Smooth muscle cell (in vitro differentiated cells): ENCODE measurements at regions not wholly inside any gene's neighbourhood (a gene's known extent, or its start where the extent isn't known, plus 50 kb on each side); places are given as distances from the start of the nearest gene placed in this dataset.

ENCODE experiments used
- DNase-seq: peaks from one replicate; lab custom pipeline; 2025; ENCODE audit not compliant: unreplicated experiment; lab: John Stamatoyannopoulos, UW
- H2AFZ ChIP-seq: fragments of 200-600 bp; sonication (generic); 2 replicates; pipeline ENCODE4 v1.6.0; 2016; ENCODE audit warnings: antibody characterized with exemption, low read depth, mild to moderate bottlenecking
- H3F3A ChIP-seq: fragments of 200-600 bp; sonication (generic); 2 replicates; pipeline ENCODE4 v1.6.0; 2017; ENCODE audit warnings: antibody characterized with exemption, low read depth
- H3K27ac ChIP-seq: fragments of 200-600 bp; sonication (generic); 2 replicates; pipeline ENCODE4 v1.5.1; 2016; ENCODE audit warnings: low read depth, mild to moderate bottlenecking
- H3K27me3 ChIP-seq: fragments of 200-600 bp; sonication (generic); 2 replicates; pipeline ENCODE4 v1.6.1; 2016; ENCODE audit warnings: low read depth, mild to moderate bottlenecking
- H3K36me3 ChIP-seq: fragments of 200-600 bp; sonication (generic); 2 replicates; pipeline ENCODE4 v1.5.1; 2016; ENCODE audit warnings: low read depth
- H3K4me1 ChIP-seq: fragments of 200-600 bp; sonication (generic); 2 replicates; pipeline ENCODE4 v1.5.1; 2016; ENCODE audit warnings: low read depth
- H3K4me2 ChIP-seq: fragments of 200-600 bp; sonication (generic); 2 replicates; pipeline ENCODE4 v1.6.0; 2016; ENCODE audit warnings: mild to moderate bottlenecking
- H3K4me3 ChIP-seq: fragments of 200-600 bp; sonication (generic); 2 replicates; pipeline ENCODE4 v1.5.1; 2016; ENCODE audit warnings: mild to moderate bottlenecking
- H3K79me2 ChIP-seq: fragments of 200-600 bp; sonication (generic); 2 replicates; pipeline ENCODE4 v1.6.0; 2016; ENCODE audit warnings: low read depth, mild to moderate bottlenecking
- H3K9ac ChIP-seq: fragments of 200-600 bp; sonication (generic); 2 replicates; pipeline ENCODE4 v1.6.0; 2016; ENCODE audit warnings: low read depth
- H3K9me3 ChIP-seq: fragments of 200-600 bp; sonication (generic); replicated peaks from 2 replicates; pipeline ENCODE4 v1.5.1; 2016; ENCODE audit warnings: low read depth
- H4K20me1 ChIP-seq: fragments of 200-600 bp; sonication (generic); 2 replicates; pipeline ENCODE4 v1.6.0; 2016; ENCODE audit warnings: low read depth
- CTCF ChIP-seq: fragments of 200-600 bp; sonication (generic); IDR thresholded peaks from 2 replicates; pipeline ENCODE4 v1.5.1; 2017; ENCODE audit warnings: borderline replicate concordance, mild to moderate bottlenecking, antibody characterized with exemption; ENCODE audit not compliant: insufficient read depth, poor library complexity, severe bottlenecking
- WGBS: methylation state at CpG from one replicate; pipeline ENCODE4 v1.1.7; 2016; ENCODE audit warnings: low lambda C conversion rate; 5-methylcytosine and 5-hydroxymethylcytosine counted together

GRCh38 chr6:90911642-90912041, 324.8 kb upstream of the MAP3K7 start:
- H3K79me2 ChIP-seq: no peaks in the 10 kb centered on the region
- H3F3A ChIP-seq: no peaks in the 10 kb centered on the region
- H3K4me3 ChIP-seq: no peak overlapping the region
- no peak for TF ChIP-seq CTCF
- no peaks in the 10 kb centered on the region for H3K9me3 ChIP-seq
- no peaks in the 10 kb centered on the region for H3K36me3 ChIP-seq
- H3K27ac ChIP-seq: no peak overlapping the region
- no peaks in the 10 kb centered on the region for H3K4me1 ChIP-seq
- no peak overlapping the region for H3K9ac ChIP-seq
- H3K27me3 ChIP-seq: no peaks in the 10 kb centered on the region
- WGBS: 0% methylated on average over 1 of the region's 1 CpG
- DNase-seq: no peak
- H2AFZ ChIP-seq: no peak overlapping the region
- no peak overlapping the region for H3K4me2 ChIP-seq
- no peaks in the 10 kb centered on the region for H4K20me1 ChIP-seq

GRCh38 chr6:90910893-90911292, 324.0 kb upstream of the MAP3K7 start:
- no peaks in the 10 kb centered on the region for H3K4me1 ChIP-seq
- no peak overlapping the region for H2AFZ ChIP-seq
- no peaks in the 10 kb centered on the region for H3K27me3 ChIP-seq
- H3K79me2 ChIP-seq: no peaks in the 10 kb centered on the region
- no peaks in the 10 kb centered on the region for H3F3A ChIP-seq
- H3K27ac ChIP-seq: no peak overlapping the region
- WGBS: 100% methylated on average over 6 of the region's 6 CpGs
- H3K4me2 ChIP-seq: no peak overlapping the region
- no peak for DNase-seq
- no peaks in the 10 kb centered on the region for H4K20me1 ChIP-seq
- no peak overlapping the region for H3K9ac ChIP-seq
- H3K4me3 ChIP-seq: no peak overlapping the region
- no peak for TF ChIP-seq CTCF
- no peaks in the 10 kb centered on the region for H3K9me3 ChIP-seq
- H3K36me3 ChIP-seq: no peaks in the 10 kb centered on the region

- TF ChIP-seq CTCF: no peak
- WGBS: 89% methylated on average over 4 of the region's 4 CpGs
- H3K36me3 ChIP-seq: no peaks in the 10 kb centered on the region
- no peak overlapping the region for H3K27ac ChIP-seq
- H3K9me3 ChIP-seq: no peaks in the 10 kb centered on the region
- no peaks in the 10 kb centered on the region for H3K27me3 ChIP-seq
- H3F3A ChIP-seq: no peaks in the 10 kb centered on the region
- H3K4me2 ChIP-seq: no peak overlapping the region
- no peak for DNase-seq
- H3K4me1 ChIP-seq: no peaks in the 10 kb centered on the region
- H2AFZ ChIP-seq: no peak overlapping the region
- no peak overlapping the region for H3K4me3 ChIP-seq
- H4K20me1 ChIP-seq: no peaks in the 10 kb centered on the region
- no peak overlapping the region for H3K9ac ChIP-seq
- no peaks in the 10 kb centered on the region for H3K79me2 ChIP-seq
These were observed 321.2 kb upstream of the MAP3K7 start for GRCh38 chr6:90907931-90908655.

DNA sequence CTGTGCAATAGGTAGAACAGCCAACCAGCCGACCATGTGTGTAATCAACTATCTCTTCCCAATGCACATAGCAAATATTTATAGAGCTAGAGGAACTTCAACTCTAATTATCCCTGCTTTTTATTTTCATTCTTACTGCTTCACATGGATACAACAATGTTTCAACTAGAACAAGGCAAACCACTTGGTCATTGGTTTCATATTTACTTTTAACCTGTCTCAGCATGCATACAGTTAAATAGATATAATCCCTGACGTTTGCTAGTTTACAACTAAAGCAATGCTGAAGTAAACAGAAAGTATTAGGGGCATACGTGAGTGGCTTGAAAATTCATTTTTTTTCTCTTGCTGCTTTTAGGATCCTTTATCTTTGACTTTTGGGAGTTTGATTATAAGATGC, 318.5 kb upstream of the MAP3K7 start:
- no peaks in the 10 kb centered on the region for H3K36me3 ChIP-seq
- no peak overlapping the region for H3K9ac ChIP-seq
- WGBS: 72% methylated on average over 3 of the region's 3 CpGs
- H3K9me3 ChIP-seq: no peaks in the 10 kb centered on the region
- H3K4me2 ChIP-seq: no peak overlapping the region
- no peak overlapping the region for H3K27ac ChIP-seq
- H3F3A ChIP-seq: no peaks in the 10 kb centered on the region
- H3K4me3 ChIP-seq: no peak overlapping the region
- H3K4me1 ChIP-seq: no peaks in the 10 kb centered on the region
- DNase-seq: no peak
- no peaks in the 10 kb centered on the region for H3K27me3 ChIP-seq
- no peak for TF ChIP-seq CTCF
- H4K20me1 ChIP-seq: no peaks in the 10 kb centered on the region
- H2AFZ ChIP-seq: no peak overlapping the region
- no peaks in the 10 kb centered on the region for H3K79me2 ChIP-seq
